ENCODE measurements at regions not wholly inside any gene's neighbourhood (a gene's known extent, or its start where the extent isn't known, plus 50 kb on each side); places are given as distances from the start of the nearest gene placed in this dataset.

DNA sequence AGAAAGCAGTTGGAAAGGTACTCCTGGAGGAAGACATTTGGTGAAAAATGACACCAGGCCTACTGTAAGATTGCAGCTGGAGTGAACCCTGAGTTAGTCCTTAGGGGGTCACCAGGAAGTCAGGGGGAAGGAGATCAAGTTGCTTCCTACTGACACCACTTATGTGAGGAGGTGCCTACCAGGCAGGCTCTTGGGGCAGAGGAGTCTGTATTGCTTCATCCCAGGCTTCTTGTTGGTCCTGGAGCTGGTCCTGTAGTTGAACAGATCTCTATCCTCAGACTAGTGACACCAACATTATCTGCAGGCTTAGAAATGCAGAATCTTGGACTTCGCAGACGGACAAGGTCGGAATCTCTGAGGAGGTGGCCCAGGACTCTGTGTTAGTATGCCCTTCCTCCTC lies 116.0 kb upstream of the ARGLU1 start:
- TF ChIP-seq CTCF (IDR thresholded peaks at IDR 0.05) = no peak
- no peak for TF ChIP-seq POLR2A (IDR thresholded peaks at IDR 0.05)

Measured in breast epithelium (tissue), 3 donors.